ENCODE measurements at regions not wholly inside any gene's neighbourhood (a gene's known extent, or its start where the extent isn't known, plus 50 kb on each side); places are given as distances from the start of the nearest gene placed in this dataset.

GRCh38 chr1:217921126-217921904, 290.2 kb downstream of the SPATA17 start:
- H3K4me3 ChIP-seq (ENCODE audit: low read depth, low read length) = no peak overlapping the region
- TF ChIP-seq, protein P1, sequence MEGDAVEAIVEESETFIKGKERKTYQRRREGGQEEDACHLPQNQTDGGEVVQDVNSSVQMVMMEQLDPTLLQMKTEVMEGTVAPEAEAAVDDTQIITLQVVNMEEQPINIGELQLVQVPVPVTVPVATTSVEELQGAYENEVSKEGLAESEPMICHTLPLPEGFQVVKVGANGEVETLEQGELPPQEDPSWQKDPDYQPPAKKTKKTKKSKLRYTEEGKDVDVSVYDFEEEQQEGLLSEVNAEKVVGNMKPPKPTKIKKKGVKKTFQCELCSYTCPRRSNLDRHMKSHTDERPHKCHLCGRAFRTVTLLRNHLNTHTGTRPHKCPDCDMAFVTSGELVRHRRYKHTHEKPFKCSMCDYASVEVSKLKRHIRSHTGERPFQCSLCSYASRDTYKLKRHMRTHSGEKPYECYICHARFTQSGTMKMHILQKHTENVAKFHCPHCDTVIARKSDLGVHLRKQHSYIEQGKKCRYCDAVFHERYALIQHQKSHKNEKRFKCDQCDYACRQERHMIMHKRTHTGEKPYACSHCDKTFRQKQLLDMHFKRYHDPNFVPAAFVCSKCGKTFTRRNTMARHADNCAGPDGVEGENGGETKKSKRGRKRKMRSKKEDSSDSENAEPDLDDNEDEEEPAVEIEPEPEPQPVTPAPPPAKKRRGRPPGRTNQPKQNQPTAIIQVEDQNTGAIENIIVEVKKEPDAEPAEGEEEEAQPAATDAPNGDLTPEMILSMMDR (IDR thresholded peaks at IDR 0.05; ENCODE audit: insufficient read depth, low read length) = no peak
- no peak for DNase-seq (ENCODE audit: low read depth)

DNA sequence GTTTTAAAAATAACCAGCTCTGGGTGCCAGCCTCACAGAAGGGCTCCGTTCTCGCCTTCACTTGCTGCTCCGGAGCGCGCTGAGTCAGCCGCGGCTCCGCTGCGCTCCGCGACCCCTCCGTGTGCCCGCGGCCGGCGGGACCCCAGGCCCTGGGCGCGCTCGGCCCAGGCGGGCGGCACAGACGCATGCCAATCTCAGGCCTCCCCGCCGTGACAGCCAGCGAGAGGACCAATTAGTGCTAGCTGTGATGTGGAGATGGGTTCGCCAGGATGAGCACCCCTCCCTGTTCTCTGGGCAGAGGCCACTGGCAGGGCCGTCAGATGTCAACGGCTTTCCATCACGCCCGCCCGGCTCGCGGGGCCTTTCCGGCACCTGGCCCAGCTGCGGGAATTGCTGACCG, 293.8 kb downstream of the SPATA17 start:
- H3K4me3 ChIP-seq (ENCODE audit: low read depth, low read length) = no peak overlapping the region
- no peak for DNase-seq (ENCODE audit: low read depth)
- TF ChIP-seq, protein P1 (IDR thresholded peaks at IDR 0.05; ENCODE audit: insufficient read depth, low read length) = no peak

DNA sequence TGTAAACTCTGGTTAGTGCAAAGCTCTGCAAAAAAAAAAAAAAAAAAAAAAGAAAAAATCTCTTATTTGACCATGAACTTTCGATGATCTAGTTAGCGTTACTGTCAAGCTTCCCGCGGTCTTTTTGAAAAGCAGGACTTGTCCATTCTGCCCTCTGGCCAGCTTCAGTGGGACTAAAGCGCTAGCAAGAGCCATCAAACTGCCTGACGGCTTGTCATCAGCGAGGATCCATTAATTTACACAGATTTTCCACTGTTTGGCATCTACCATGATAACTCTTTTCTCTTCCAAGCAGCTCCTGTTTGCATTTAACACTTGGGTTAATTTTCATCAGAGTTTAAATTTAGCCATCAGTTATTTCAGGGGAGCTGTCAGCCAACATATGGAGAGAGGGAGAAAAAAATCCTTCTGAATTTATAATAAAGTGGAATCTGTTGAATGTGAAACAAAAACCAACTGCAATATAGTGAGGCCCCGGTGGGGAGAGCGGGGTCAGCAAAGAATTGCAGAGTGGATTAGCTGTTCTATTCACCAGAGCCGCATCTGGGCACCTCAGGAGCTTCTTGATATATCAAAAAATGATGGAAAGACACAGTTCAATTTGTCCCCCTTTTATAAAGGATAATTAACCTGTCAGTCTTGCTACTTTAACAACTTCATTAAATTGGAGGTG, 298.2 kb downstream of the SPATA17 start:
- TF ChIP-seq, protein P1 (IDR thresholded peaks at IDR 0.05; ENCODE audit: insufficient read depth, low read length) = no peak
- DNase-seq (ENCODE audit: low read depth) = no peak

GRCh38 chr1:217943361-217943760, 312.2 kb downstream of the SPATA17 start:
- H3K4me3 ChIP-seq (ENCODE audit: low read depth, low read length) = no peak overlapping the region
- TF ChIP-seq, protein P1 (IDR thresholded peaks at IDR 0.05; ENCODE audit: insufficient read depth, low read length) = no peak
- DNase-seq (ENCODE audit: low read depth) = no peak

More for the DNA sequence above, 298.2 kb downstream of the SPATA17 start:
- H3K4me3 ChIP-seq (ENCODE audit: low read depth, low read length) = no peak overlapping the region

- TF ChIP-seq, protein P1 (IDR thresholded peaks at IDR 0.05; ENCODE audit: insufficient read depth, low read length) = no peak
- no peak overlapping the region for H3K4me3 ChIP-seq (ENCODE audit: low read depth, low read length)
- DNase-seq (ENCODE audit: low read depth) = no peak
Measured at GRCh38 chr1:217944550-217944949, 313.4 kb downstream of the SPATA17 start.

GRCh38 chr1:217946511-217946910, 315.4 kb downstream of the SPATA17 start:
- DNase-seq (ENCODE audit: low read depth) = no peak
- no peak overlapping the region for H3K4me3 ChIP-seq (ENCODE audit: low read depth, low read length)
- TF ChIP-seq, protein P1 (IDR thresholded peaks at IDR 0.05; ENCODE audit: insufficient read depth, low read length) = no peak

All from fibroblast of the aortic adventitia (primary cell).